ENCODE measurements at regions not wholly inside any gene's neighbourhood (a gene's known extent, or its start where the extent isn't known, plus 50 kb on each side); places are given as distances from the start of the nearest gene placed in this dataset.
"Not testable (repeated sequence)": the region's sequence is repeated elsewhere in the genome, so short reads cannot be mapped to it uniquely, and the experiment has no call there.

DNA sequence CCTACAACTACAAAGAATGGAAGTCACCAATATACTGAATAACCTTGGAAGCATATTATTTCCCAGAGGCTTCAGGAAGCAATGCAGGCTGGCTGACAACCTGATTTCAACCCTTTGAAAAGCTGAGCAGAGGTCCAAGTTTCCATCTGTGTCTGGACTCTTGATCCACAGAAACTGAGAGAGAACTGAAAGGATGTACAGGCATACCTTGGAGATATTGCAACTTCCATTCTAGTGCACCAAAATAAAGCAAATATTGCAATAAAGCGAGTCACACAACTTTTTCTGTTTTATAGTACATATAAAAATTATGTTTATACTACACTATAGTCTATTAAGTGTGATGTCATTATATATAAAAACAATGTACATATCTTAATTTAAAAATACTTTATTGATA is 85.3 kb downstream of the TYW3 start:
- no peak for DNase-seq

- DNase-seq: no peak
Measured at GRCh38 chr1:74818661-74819456, 85.9 kb downstream of the TYW3 start.

- DNase-seq: no peak
Measured at GRCh38 chr1:74822851-74823401, 90.0 kb downstream of the TYW3 start.

GRCh38 chr1:74824497-74825107 is 91.7 kb downstream of the TYW3 start:
- DNase-seq: no peak

DNA sequence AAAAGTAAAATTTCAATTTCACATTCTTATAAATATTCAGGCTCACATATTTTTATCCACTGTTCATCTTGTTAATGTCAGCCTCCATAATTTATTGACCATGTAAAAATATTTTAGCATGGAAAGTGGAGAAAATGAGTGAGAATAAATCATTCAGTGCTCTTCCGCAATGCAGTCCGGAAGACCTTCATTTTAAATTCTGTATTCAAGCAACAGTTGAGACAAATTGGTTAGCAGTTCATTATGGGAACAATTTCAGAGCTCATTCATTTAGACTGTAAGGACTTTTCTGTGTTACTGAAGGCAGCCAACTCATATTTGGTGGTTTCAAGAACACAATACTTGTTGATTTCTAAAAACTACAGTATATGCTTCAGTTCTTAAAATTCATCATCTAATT is 97.8 kb downstream of the TYW3 start:
- DNase-seq: no peak

DNA sequence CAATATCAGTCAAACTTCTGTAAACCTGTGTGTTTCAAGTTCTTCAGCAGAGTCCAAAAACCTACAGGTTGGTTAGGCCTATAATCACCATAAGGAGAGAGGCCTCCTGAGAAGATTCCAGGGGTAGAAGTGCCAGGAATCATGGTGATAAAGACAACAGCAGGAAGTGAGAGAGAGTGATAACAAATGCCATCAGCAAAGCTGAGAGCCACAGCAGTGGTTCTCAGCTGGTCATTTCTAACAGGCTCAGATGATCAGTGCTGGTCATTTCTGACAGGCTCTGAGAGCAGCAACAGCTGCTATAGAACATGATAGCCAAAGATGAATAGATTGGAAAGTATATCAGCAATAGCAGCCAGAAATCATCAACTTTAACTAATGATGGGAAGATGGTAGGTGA is 101.3 kb downstream of the TYW3 start:
- no peak for DNase-seq

DNA sequence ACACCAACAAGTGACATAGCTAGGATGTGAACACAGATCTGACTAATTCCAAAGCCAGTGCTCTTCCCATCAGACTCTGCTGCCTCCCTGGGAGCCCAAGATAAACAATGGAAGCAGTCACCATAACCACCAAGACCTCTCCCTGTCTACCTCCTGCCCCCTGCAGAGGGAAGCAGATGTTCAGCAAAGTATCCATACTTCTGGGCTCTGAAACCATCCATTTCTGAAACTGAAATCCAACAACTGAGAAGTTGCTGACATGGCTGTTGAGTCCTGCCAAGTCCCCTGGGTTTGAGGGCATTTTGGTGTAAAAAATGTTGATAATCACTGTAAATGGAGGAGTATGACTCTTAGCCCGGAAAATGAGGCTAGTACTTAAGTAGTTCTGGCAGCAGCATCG is 102.1 kb downstream of the TYW3 start:
- DNase-seq: no peak

DNA sequence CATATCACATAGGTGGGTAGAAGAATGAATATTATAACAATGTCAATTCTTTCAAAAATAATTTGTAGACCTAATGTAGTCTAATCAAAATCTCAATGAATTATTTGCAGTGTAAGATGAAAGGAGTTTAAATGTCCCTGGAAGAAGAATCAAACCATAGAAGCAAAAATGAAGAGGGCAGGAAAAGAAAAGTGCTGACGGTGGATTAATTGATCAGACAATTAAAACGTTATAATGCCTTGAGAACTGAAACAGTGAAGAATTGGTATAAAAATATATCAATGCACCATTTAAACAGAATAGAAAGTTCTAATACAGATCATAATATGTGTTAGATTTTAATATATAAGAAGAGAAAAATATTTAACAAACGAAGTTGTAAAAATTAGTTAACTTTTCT is 109.8 kb downstream of the TYW3 start:
- no peak for DNase-seq

GRCh38 chr1:74847715-74848114 is 114.8 kb downstream of the TYW3 start:
- no peak for DNase-seq

- no peak for DNase-seq
Measured at GRCh38 chr1:74853756-74854155, 120.8 kb downstream of the TYW3 start.

GRCh38 chr1:74856174-74856573 is 123.2 kb downstream of the TYW3 start:
- DNase-seq: no peak

DNA sequence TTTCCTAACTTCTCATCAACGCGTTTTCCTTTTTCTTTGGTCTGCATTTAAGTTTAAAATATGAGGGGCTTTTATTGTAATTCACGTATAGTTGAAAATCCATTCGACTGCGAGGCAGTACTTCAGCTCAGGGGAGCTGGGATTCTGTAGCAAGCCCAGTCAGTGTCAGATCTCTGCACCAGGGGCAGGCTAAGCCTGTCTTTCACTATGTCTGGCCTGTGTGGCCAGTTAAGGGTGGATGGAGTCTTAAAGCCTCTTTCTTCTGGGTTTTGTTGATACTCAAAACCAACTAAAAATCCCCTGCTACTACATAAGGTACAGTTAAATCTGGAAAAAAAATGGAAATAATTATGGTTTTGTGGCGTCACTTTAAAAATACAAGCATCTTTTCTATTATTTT is 124.7 kb downstream of the TYW3 start:
- DNase-seq: no peak

GRCh38 chr1:74858136-74858535 is 125.2 kb downstream of the TYW3 start:
- no peak for DNase-seq

GRCh38 chr1:74861867-74862266 is 128.9 kb downstream of the TYW3 start:
- no peak for DNase-seq

DNA sequence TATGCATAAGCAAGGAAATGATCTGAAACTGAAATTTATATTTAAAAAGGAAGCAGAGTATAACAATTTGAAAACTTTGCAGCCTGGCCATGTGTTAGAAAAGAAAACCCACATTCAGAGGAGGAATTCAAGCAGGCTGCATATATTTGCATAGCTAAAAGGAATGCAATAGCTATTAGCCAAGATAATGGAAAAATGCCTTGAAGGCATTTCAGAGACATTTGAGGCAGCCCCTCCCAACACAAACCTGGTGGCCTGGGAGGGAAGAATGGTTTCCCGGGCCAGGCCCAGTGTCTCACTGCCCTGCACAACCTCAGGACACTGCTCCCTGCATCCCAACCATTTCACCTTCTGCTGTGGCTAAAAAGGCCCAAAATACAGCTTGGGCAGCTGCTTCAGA is 136.8 kb downstream of the TYW3 start:
- DNase-seq: no peak

- DNase-seq: not testable (repeated sequence)
Measured at GRCh38 chr1:74877366-74877765, 144.4 kb downstream of the TYW3 start.

- no peak for DNase-seq
Measured at GRCh38 chr1:74895411-74895810, 162.5 kb downstream of the TYW3 start.

DNA sequence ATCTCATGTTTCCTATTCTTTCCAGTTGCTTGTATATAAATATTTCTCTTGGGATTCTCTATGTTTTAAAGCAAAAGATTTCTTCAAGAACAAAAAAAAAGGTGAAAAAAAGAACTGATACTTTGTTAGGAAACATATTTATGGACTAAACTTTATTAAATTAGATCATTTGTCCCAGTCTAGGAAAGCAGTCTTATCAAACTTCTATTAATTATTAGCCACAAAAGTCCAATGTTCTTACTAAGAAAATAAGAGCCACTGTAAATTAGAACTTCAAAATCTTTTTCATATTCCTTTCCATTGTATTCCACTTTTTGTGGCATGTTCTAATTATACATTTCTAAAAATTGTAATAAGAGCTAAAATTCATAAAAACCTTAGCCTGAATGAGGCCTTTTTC is 175.2 kb downstream of the TYW3 start:
- DNase-seq: no peak

- no peak for DNase-seq
Measured at GRCh38 chr1:74908797-74909196, 175.8 kb downstream of the TYW3 start.

DNA sequence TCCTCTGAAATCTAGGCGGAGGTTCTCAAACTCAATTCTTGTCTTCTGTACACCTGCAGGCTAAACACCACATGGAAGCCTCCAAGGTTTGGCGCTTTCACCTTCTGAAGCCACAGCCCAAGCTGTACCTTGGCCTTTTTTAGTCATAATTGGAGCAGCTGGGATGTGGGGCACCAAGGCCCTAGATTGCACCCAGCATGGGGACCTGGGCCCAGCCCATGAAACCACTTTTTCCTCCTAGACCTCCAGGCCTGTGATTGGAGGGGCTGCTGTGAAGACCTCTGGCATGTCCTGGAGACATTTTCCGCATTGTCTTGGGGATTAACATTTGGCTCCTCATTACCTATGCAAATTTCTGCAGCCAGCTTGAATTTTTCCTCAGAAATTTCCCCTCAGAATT is 181.0 kb downstream of the TYW3 start:
- no peak for DNase-seq

DNA sequence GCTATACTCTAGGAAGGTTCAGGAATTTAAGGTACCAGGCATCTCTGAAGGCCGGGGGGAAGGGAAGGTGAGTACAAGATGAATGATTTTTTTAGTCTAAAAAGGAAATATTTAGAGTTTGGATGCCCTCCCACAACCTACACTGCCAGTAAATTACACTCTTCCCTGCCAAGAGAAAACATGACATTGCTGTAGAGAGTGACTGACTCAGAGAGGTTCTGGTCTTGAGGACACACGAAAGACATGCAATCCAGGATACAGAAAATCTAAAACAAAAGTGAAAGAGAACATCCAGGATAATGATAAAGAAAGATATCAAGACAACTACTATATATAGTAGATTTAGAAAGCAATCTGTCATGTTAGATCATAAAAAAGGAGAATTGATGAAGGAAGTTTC is 200.5 kb downstream of the TYW3 start:
- no peak for DNase-seq

DNA sequence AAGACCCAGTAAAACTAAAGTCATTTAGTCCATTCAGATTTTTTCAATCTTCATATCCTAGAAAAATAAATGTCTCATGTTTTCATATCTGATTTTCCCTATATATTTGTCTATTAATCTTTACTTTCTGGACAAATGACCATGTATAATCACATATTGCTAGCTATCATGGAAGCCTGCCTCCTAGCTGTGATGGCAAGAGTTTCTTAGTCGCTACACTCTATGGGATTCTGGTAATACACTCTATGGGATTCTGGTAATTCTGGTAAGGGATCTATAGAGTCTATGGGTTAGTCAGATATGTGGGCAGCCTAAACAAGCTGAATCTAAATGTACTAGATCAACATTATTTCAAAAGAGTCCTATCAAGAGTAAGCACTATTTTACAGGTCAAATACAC is 198.7 kb upstream of the LHX8 start:
- DNase-seq: no peak

GRCh38 chr1:74937176-74937575 is 197.0 kb upstream of the LHX8 start:
- DNase-seq: no peak

- no peak for DNase-seq
Measured at GRCh38 chr1:74943046-74943445, 191.1 kb upstream of the LHX8 start.

DNA sequence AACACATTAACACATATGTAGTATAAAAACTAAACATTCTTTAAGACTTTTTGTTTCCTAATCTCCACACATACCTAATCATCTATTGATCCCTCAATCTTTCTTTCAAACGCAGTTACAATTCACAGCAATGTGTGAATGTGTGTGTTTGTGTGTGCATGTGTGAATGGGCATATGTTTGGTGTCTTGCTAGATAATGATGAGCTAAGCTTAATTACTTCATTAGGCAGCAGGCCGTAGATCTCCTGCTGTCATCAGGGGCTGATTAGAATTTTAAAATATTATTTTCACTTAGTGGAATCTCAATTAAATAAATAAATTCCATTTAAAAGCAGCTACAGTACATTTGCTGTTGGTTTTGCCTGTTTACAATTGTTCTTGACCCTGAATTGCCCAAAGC is 187.8 kb upstream of the LHX8 start:
- no peak for DNase-seq

All from NCI-H526 treated with DMSO at 0.1 percent for 48 hours (cell line).